OCI-LY3 (cell line): ENCODE measurements at regions not wholly inside any gene's neighbourhood (a gene's known extent, or its start where the extent isn't known, plus 50 kb on each side); places are given as distances from the start of the nearest gene placed in this dataset.
A peak's percentile ranks its signal among the peaks of the same experiment; 100 is the strongest.

ENCODE experiments used
- H2AFZ ChIP-seq: fragments of 200-600, 300-600 bp; shearing (Covaris generic); 2 replicates; pipeline ENCODE4 v1.6.0; 2014; ENCODE audit warnings: antibody characterized with exemption, low read depth, low read length
- H3K27ac ChIP-seq: fragments of 200-600, 300-600 bp; sonication (generic); 2 replicates; pipeline ENCODE4 v1.5.1; 2014; ENCODE audit warnings: mild to moderate bottlenecking, low read length, moderate library complexity, mixed read lengths
- H3K27me3 ChIP-seq: fragments of 200-600, 300-600 bp; sonication (generic); 2 replicates; pipeline ENCODE4 v1.6.1; 2014; ENCODE audit warnings: low read depth, low read length, mixed read lengths
- H3K36me3 ChIP-seq: fragments of 200-600, 300-600 bp; sonication (generic); replicated peaks from 2 replicates; pipeline ENCODE3; 2014; ENCODE audit warnings: low read depth, low read length, mixed read lengths
- H3K4me1 ChIP-seq: fragments of 300-600, 200-600 bp; sonication (generic); 2 replicates; pipeline ENCODE4 v1.6.1; 2014; ENCODE audit warnings: low read length, mixed read lengths
- H3K4me2 ChIP-seq: fragments of 200-600, 300-600 bp; sonication (generic); 2 replicates; pipeline ENCODE4 v1.6.1; 2014; ENCODE audit warnings: low read length, mixed read lengths
- H3K4me3 ChIP-seq: fragments of 300-600, 200-600 bp; sonication (generic); 2 replicates; pipeline ENCODE4 v1.5.1; 2014; ENCODE audit warnings: antibody characterized with exemption, mild to moderate bottlenecking, low read length, moderate library complexity
- H3K79me2 ChIP-seq: fragments of 300-600, 200-600 bp; shearing (Covaris generic); 2 replicates; pipeline ENCODE4 v1.6.1; 2014; ENCODE audit warnings: mild to moderate bottlenecking, low read length, mixed read lengths
- H3K9ac ChIP-seq: fragments of 300-600, 200-600 bp; shearing (Covaris generic); 2 replicates; pipeline ENCODE4 v1.6.0; 2014; ENCODE audit warnings: mild to moderate bottlenecking, low read length, moderate library complexity
- H3K9me3 ChIP-seq: fragments of 200-600, 300-600 bp; shearing (Covaris generic); 2 replicates; pipeline ENCODE4 v1.6.1; 2014; ENCODE audit warnings: low read length, mixed read lengths; ENCODE audit not compliant: insufficient read depth
- H4K20me1 ChIP-seq: fragments of 200-600, 300-600 bp; sonication (generic); 2 replicates; pipeline ENCODE4 v1.6.1; 2016; ENCODE audit warnings: low read length, mixed read lengths; ENCODE audit not compliant: insufficient read depth
- EZH2phosphoT487 ChIP-seq: fragments of 200-600 bp; shearing (Covaris generic); IDR thresholded peaks from 2 replicates; pipeline ENCODE4 v1.6.1; 2018; ENCODE audit warnings: antibody characterized with exemption, mixed run types, low read depth
- TF ChIP-seq, protein P1 (sequence below): fragments of 200-600, 300-600 bp; sonication (generic); IDR thresholded peaks from 2 replicates; pipeline ENCODE4 v1.5.1; 2014; ENCODE audit warnings: antibody characterized with exemption, low read length, low read depth

- Histone ChIP-seq H3K9ac (no peak overlapping the region), H4K20me1 (no peaks in the 10 kb centered on the region), H3K4me3 (no peak overlapping the region), H3K4me2 (no peak overlapping the region; the same call in 1 of the 2 replicates), H3K9me3 (no peaks in the 10 kb centered on the region), H3K79me2 (no peaks in the 10 kb centered on the region), H3K36me3 (no peaks in the 10 kb centered on the region), H2AFZ (no peak overlapping the region), H3K27ac (no peak overlapping the region), H3K4me1 (peaks cover 32% of the 10 kb centered on the region), H3K27me3 (no peaks in the 10 kb centered on the region)
- TF ChIP-seq, protein P1, sequence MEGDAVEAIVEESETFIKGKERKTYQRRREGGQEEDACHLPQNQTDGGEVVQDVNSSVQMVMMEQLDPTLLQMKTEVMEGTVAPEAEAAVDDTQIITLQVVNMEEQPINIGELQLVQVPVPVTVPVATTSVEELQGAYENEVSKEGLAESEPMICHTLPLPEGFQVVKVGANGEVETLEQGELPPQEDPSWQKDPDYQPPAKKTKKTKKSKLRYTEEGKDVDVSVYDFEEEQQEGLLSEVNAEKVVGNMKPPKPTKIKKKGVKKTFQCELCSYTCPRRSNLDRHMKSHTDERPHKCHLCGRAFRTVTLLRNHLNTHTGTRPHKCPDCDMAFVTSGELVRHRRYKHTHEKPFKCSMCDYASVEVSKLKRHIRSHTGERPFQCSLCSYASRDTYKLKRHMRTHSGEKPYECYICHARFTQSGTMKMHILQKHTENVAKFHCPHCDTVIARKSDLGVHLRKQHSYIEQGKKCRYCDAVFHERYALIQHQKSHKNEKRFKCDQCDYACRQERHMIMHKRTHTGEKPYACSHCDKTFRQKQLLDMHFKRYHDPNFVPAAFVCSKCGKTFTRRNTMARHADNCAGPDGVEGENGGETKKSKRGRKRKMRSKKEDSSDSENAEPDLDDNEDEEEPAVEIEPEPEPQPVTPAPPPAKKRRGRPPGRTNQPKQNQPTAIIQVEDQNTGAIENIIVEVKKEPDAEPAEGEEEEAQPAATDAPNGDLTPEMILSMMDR = peak; percentile 55
- TF ChIP-seq EZH2phosphoT487 = no peak
Observed at GRCh38 chr5:122704247-122705036, 70.4 kb upstream of the SNX2 start.

DNA sequence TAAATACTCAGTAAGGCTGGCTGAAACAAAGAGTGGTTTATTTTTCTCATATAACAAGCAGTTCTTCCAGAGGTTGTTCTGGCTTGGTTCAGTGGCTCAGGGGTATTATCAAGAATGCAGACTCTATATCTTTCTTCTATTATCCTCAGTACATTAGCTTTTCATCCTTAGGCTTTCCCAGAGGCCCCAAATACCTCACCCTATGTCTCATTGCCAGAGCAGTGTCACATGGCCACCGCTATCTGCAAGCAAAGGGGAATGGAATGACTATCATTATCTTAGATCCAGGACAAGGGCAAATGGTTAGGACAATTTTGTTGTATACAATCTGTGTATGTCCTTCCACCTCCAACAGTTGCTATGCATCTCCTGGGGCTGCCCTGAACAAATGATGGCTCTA is 69.0 kb upstream of the SNX2 start:
- Histone ChIP-seq H2AFZ (no peak overlapping the region), H3K9ac (no peak overlapping the region), H3K9me3 (no peaks in the 10 kb centered on the region), H3K79me2 (no peaks in the 10 kb centered on the region), H3K36me3 (no peaks in the 10 kb centered on the region), H4K20me1 (no peaks in the 10 kb centered on the region), H3K4me1 (peaks cover 32% of the 10 kb centered on the region), H3K27me3 (no peaks in the 10 kb centered on the region), H3K4me2 (no peak overlapping the region), H3K27ac (no peak overlapping the region), H3K4me3 (no peak overlapping the region)
- TF ChIP-seq, protein P1 = no peak
- TF ChIP-seq EZH2phosphoT487 = no peak

DNA sequence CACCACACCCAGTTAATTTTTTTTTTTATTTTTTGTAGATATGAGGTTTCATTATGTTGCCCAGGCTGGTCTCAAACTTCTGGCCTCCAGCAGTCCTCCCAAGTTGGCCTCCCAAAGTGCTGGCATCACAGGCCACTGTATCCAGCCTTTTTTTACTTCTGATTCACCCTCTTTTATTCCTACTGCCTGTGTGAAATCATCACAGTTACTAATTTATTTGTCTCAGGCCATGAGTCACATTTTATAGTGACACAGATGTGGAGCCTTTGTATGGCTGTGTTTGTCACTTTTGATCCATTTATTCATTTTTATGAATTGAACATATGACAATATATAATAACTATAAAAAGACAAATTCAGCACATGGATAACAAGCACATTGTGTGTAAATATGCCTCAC is 67.1 kb upstream of the SNX2 start:
- Histone ChIP-seq H3K4me3 (no peak overlapping the region), H4K20me1 (no peaks in the 10 kb centered on the region), H3K4me2 (no peak overlapping the region), H2AFZ (no peak overlapping the region), H3K4me1 (peaks cover 14% of the 10 kb centered on the region), H3K79me2 (no peaks in the 10 kb centered on the region), H3K9ac (no peak overlapping the region), H3K9me3 (no peaks in the 10 kb centered on the region), H3K36me3 (no peaks in the 10 kb centered on the region), H3K27me3 (no peaks in the 10 kb centered on the region), H3K27ac (no peak overlapping the region)
- TF ChIP-seq, protein P1 = no peak
- no peak for TF ChIP-seq EZH2phosphoT487

DNA sequence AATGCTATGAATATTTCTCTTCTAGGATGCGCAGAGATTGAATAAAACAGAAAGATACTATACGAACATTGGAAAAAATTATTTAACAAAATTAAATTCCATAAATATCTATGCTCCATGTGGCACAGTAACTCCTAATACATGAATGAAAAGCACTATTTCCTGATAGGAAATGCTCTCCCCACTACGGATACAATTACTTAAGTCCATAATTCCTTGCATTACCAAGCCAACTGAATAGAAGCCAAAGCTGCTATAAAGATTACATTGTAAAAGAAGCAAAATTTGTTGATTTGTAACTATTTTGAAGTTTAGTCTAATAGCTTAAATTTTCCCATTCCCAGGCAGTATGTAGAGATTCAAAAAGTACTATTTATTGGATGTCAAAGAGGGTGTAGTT is 61.8 kb upstream of the SNX2 start:
- Histone ChIP-seq H3K36me3 (no peaks in the 10 kb centered on the region), H2AFZ (no peak overlapping the region), H4K20me1 (no peaks in the 10 kb centered on the region), H3K27me3 (no peaks in the 10 kb centered on the region), H3K9me3 (no peaks in the 10 kb centered on the region), H3K9ac (no peak overlapping the region), H3K4me1 (no peaks in the 10 kb centered on the region), H3K27ac (no peak overlapping the region), H3K79me2 (no peaks in the 10 kb centered on the region), H3K4me3 (no peak overlapping the region), H3K4me2 (no peak overlapping the region)
- TF ChIP-seq, protein P1 = no peak
- TF ChIP-seq EZH2phosphoT487 = no peak
